Caco-2 (cell line): ENCODE measurements at regions not wholly inside any gene's neighbourhood (a gene's known extent, or its start where the extent isn't known, plus 50 kb on each side); places are given as distances from the start of the nearest gene placed in this dataset.
"Not testable (repeated sequence)": the region's sequence is repeated elsewhere in the genome, so short reads cannot be mapped to it uniquely, and the experiment has no call there.

Experiments
- BruUV-seq: library from RNA; stranded (reverse); fragments of 400-500 nt; replicated peaks from 2 replicates; lab custom pipeline; 2021; lab: Mats Ljungman, UMichigan
- CTCF ChIA-PET: fragments of 300-600 bp; sonication (Branson Sonifier 250); formaldehyde crosslinking; loops from one replicate; lab custom pipeline; 2022; ENCODE audit warnings: antibody characterized with exemption; lab: Charles Lee
- POLR2A ChIA-PET: fragments of 300-600 bp; sonication (Branson Sonifier 250); formaldehyde crosslinking; loops from one replicate; lab custom pipeline; 2022; ENCODE audit warnings: antibody characterized with exemption; lab: Charles Lee
- DNase-seq, 2 experiments: peaks; one replicate each; pipeline versions ENCODE4 v3.0.0 to v3.0.0-alpha.2; 2020 to 2022
- H3K27me3 ChIP-seq: replicated peaks from 2 replicates; pipeline ENCODE4 v1.6.0; 2011; ENCODE audit warnings: low read length; ENCODE audit not compliant: control insufficient read depth, insufficient read depth
- H3K36me3 ChIP-seq: 2 replicates; pipeline ENCODE4 v1.5.1; 2011; ENCODE audit warnings: low read length; ENCODE audit not compliant: control insufficient read depth, insufficient read depth
- H3K4me1 ChIP-seq: fragments of 250-450 bp; sonication (Bioruptor Pico); 2 replicates; pipeline ENCODE4 v1.5.1; 2020; ENCODE audit warnings: mild to moderate bottlenecking
- H3K4me3 ChIP-seq: 2 replicates; pipeline ENCODE4 v1.5.1; 2011; ENCODE audit warnings: low read depth, mild to moderate bottlenecking, control low read depth, low read length
- H3K9me3 ChIP-seq: fragments of 250-450 bp; sonication (Bioruptor Pico); 2 replicates; pipeline ENCODE4 v1.5.1; 2020; ENCODE audit warnings: mild to moderate bottlenecking, moderate library complexity
- H3K27ac Mint-ChIP-seq: one replicate; pipeline ENCODE4 v1.8.0; 2022; ENCODE audit warnings: mixed read lengths; ENCODE audit not compliant: unreplicated experiment
- H3K27me3 Mint-ChIP-seq: one replicate; pipeline ENCODE4 v1.8.0; 2022; ENCODE audit warnings: mixed read lengths; ENCODE audit not compliant: insufficient read depth, unreplicated experiment
- H3K36me3 Mint-ChIP-seq: one replicate; pipeline ENCODE4 v1.8.0; 2022; ENCODE audit warnings: mild to moderate bottlenecking, mixed read lengths; ENCODE audit not compliant: insufficient read depth, unreplicated experiment
- H3K4me1 Mint-ChIP-seq: one replicate; pipeline ENCODE4 v1.8.0; 2022; ENCODE audit warnings: low read depth, mixed read lengths; ENCODE audit not compliant: unreplicated experiment
- H3K4me3 Mint-ChIP-seq: one replicate; pipeline ENCODE4 v1.8.0; 2022; ENCODE audit warnings: mild to moderate bottlenecking, moderate library complexity, mixed read lengths; ENCODE audit not compliant: unreplicated experiment
- H3K9me3 Mint-ChIP-seq: one replicate; pipeline ENCODE4 v1.8.0; 2022; ENCODE audit warnings: mixed read lengths; ENCODE audit not compliant: unreplicated experiment
- intact Hi-C: fragments of 100-400 bp; cut with micrococcal nuclease; formaldehyde crosslinking; loops from one replicate; pipeline ENCODE4 v1.10.0; 2022; ENCODE audit not compliant: unreplicated experiment
- TF ChIP-seq, protein P1 (sequence below), 2 experiments: fragments of 200-600 bp in 1 of 2; IDR thresholded peaks; 1 replicate in 1 of 2; 2 replicates in 1 of 2; pipeline versions ENCODE4 v1.5.1 to v1.8.0; 2011 to 2022; ENCODE audit warnings: antibody characterized with exemption in 1 of 2, control low read depth in 1 of 2, inconsistent platforms in 1 of 2, low read depth in 1 of 2, low read length in 1 of 2, mild to moderate bottlenecking in 1 of 2, moderate library complexity in 1 of 2; ENCODE audit not compliant: insufficient read depth in 1 of 2, severe bottlenecking in 1 of 2, unreplicated experiment in 1 of 2

DNA sequence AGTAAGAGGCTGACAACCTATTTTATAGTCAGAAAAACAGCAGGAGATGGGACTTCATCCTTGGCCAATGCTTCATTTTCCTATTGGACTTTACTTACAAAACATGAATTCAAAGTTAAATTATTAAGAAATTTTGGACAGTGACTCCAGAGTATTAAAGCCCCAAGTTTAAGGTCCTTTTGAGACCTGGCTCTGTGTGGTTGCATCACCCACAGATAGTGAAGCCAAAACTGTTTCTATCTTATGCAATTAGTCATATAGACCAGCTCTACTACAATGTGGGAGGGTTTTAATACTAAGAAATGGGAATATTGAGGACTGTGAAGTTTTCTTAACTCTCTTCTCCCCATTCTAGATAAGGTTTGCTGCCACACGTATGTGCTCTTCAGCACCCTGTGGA, 196.7 kb upstream of the AR start:
- no TSS peak for BruUV-seq
- Mint-ChIP-seq H3K27me3 (no peaks in the 10 kb centered on the region), H3K36me3 (no peaks in the 10 kb centered on the region), H3K4me1 (no peaks in the 10 kb centered on the region), H3K4me3 (no peak overlapping the region), H3K9me3 (no peaks in the 10 kb centered on the region), H3K27ac (no peak overlapping the region)
- TF ChIP-seq, protein P1, sequence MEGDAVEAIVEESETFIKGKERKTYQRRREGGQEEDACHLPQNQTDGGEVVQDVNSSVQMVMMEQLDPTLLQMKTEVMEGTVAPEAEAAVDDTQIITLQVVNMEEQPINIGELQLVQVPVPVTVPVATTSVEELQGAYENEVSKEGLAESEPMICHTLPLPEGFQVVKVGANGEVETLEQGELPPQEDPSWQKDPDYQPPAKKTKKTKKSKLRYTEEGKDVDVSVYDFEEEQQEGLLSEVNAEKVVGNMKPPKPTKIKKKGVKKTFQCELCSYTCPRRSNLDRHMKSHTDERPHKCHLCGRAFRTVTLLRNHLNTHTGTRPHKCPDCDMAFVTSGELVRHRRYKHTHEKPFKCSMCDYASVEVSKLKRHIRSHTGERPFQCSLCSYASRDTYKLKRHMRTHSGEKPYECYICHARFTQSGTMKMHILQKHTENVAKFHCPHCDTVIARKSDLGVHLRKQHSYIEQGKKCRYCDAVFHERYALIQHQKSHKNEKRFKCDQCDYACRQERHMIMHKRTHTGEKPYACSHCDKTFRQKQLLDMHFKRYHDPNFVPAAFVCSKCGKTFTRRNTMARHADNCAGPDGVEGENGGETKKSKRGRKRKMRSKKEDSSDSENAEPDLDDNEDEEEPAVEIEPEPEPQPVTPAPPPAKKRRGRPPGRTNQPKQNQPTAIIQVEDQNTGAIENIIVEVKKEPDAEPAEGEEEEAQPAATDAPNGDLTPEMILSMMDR (IDR thresholded peaks at IDR 0.05; ENCODE audit: insufficient read depth in 1 of 2, low read depth in 1 of 2, low read length in 1 of 2, severe bottlenecking in 1 of 2, unreplicated experiment in 1 of 2): no peak
- H3K36me3 ChIP-seq: no peaks in the 10 kb centered on the region
- ChIA-PET CTCF (no interaction called here), POLR2A (no interaction called here)
- no peak for DNase-seq
- intact Hi-C loops: no loop called here
- no peaks in the 10 kb centered on the region for H3K27me3 ChIP-seq
- no peaks in the 10 kb centered on the region for H3K4me1 ChIP-seq
- H3K9me3 ChIP-seq: no peaks in the 10 kb centered on the region
- H3K4me3 ChIP-seq: no peak overlapping the region

DNA sequence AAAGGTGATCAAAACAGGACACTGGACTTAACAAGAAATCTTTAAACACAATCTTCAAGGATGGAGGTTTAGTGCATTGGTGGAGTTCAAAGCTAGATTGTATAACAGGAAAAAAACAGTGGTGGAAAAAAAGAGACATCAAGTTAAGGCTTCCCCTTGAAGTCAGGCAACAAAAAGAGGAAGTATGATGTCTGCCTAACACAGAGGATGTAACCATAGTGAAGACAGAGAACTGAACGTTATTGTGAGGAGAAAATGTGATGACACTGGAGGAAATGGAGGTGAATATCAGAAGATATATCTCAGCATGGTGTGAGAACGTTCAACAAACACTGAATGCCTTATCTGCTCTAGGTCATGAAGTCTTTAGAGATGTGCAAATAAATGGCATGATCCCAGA, 192.4 kb upstream of the AR start:
- no peaks in the 10 kb centered on the region for H3K9me3 ChIP-seq
- TF ChIP-seq, protein P1 (IDR thresholded peaks at IDR 0.05; ENCODE audit: insufficient read depth in 1 of 2, low read depth in 1 of 2, low read length in 1 of 2, severe bottlenecking in 1 of 2, unreplicated experiment in 1 of 2): no peak
- H3K36me3 Mint-ChIP-seq: no peaks in the 10 kb centered on the region
- H3K4me3 Mint-ChIP-seq: no peak overlapping the region
- H3K27ac Mint-ChIP-seq: no peak overlapping the region
- CTCF ChIA-PET: no interaction called here
- DNase-seq: no peak
- no peaks in the 10 kb centered on the region for H3K4me1 ChIP-seq
- intact Hi-C loops: no loop called here
- POLR2A ChIA-PET: no interaction called here
- H3K27me3 Mint-ChIP-seq: no peaks in the 10 kb centered on the region
- H3K4me3 ChIP-seq: no peak overlapping the region
- H3K27me3 ChIP-seq: no peaks in the 10 kb centered on the region
- H3K36me3 ChIP-seq: no peaks in the 10 kb centered on the region
- no peaks in the 10 kb centered on the region for H3K9me3 Mint-ChIP-seq
- H3K4me1 Mint-ChIP-seq: no peaks in the 10 kb centered on the region
- no TSS peak for BruUV-seq

DNA sequence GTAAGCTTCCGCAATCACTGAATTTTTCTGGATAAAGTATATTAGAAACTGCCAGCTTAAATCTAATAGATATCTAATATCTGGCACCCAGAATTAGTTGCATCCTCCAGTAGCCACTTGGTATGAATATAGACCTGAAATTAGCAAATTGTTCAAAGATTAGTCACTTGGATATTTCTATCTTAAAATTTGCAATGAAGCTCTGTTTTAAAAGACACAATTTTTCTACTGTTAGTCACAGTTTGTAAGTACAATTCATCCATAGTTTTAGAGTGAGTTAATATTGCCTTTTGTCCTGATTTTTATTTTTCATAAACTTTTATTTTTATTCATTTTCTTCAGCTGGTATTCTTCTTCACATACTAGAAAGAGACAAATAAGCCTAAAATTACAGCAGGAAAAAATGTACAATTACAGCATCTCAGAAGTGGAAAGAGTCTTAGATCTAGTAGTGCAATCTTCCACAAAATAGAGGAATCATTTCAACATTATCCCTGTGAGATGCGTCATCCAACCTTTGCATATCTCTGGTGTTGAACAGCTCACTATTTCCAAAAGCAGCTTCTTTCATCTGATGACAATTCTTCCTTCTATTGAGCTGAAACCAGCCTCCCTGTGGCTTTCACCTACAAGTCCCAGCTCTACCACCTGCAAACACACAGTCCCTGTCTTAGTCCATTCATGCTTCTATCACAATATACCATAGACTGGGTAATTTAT, 190.0 kb upstream of the AR start:
- Histone ChIP-seq H3K27me3 (no peaks in the 10 kb centered on the region), H3K9me3 (no peaks in the 10 kb centered on the region), H3K36me3 (no peaks in the 10 kb centered on the region), H3K4me1 (no peaks in the 10 kb centered on the region), H3K4me3 (no peak overlapping the region)
- intact Hi-C loops: no loop called here
- H3K4me3 Mint-ChIP-seq: no peak overlapping the region
- H3K36me3 Mint-ChIP-seq: no peaks in the 10 kb centered on the region
- no peaks in the 10 kb centered on the region for H3K27me3 Mint-ChIP-seq
- no TSS peak for BruUV-seq
- TF ChIP-seq, protein P1 (IDR thresholded peaks at IDR 0.05; ENCODE audit: insufficient read depth in 1 of 2, low read depth in 1 of 2, low read length in 1 of 2, severe bottlenecking in 1 of 2, unreplicated experiment in 1 of 2): no peak
- H3K4me1 Mint-ChIP-seq: no peaks in the 10 kb centered on the region
- ChIA-PET CTCF (no interaction called here), POLR2A (no interaction called here)
- H3K27ac Mint-ChIP-seq: no peak overlapping the region
- peaks cover 3% of the 10 kb centered on the region for H3K9me3 Mint-ChIP-seq
- no peak for DNase-seq

DNA sequence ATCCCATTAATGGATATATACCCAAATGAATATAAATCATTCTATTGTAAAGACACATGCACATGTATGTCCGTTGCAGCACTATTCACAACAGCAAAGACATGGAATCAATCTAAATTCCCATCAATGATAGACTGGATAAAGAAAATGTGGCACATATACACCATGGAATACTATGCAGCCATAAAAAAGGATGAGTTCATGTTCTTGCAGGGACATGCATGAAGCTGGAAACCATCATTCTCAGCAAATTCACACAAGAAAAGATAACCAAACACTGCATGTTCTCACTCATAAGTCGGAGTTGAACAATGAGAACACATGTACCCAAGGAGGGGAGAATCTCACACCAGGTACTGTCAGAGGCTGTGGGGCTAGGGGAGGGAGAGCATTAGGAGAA, 182.6 kb upstream of the AR start:
- POLR2A ChIA-PET, H3K36me3 ChIP-seq, CTCF ChIA-PET, H3K27ac Mint-ChIP-seq, H3K27me3 Mint-ChIP-seq, H3K27me3 ChIP-seq, H3K36me3 Mint-ChIP-seq, BruUV-seq, H3K4me3 Mint-ChIP-seq, DNase-seq, H3K4me1 Mint-ChIP-seq, H3K9me3 ChIP-seq, H3K4me1 ChIP-seq, intact Hi-C loops, H3K4me3 ChIP-seq: not testable (repeated sequence)
- peaks cover 15% of the 10 kb centered on the region for H3K9me3 Mint-ChIP-seq
